Karpas-422 (cell line): ENCODE measurements at regions not wholly inside any gene's neighbourhood (a gene's known extent, or its start where the extent isn't known, plus 50 kb on each side); places are given as distances from the start of the nearest gene placed in this dataset.
A peak's percentile ranks its signal among the peaks of the same experiment; 100 is the strongest.

Experiments used
- DNase-seq: peaks from one replicate; pipeline ENCODE4 v3.0.0-alpha.2; 2015
- H2AFZ ChIP-seq: fragments of 200-600 bp; sonication (generic); 2 replicates; pipeline ENCODE4 v1.6.1; 2014; ENCODE audit warnings: antibody characterized with exemption, low read length, mixed read lengths
- H3K27ac ChIP-seq: fragments of 200-600 bp; sonication (generic); 2 replicates; pipeline ENCODE4 v1.5.1; 2014; ENCODE audit warnings: mild to moderate bottlenecking, low read length, moderate library complexity
- H3K27me3 ChIP-seq: fragments of 200-600 bp; sonication (generic); 2 replicates; pipeline ENCODE4 v1.6.1; 2014; ENCODE audit warnings: low read length, mixed read lengths
- H3K36me3 ChIP-seq: fragments of 200-600 bp; sonication (generic); 2 replicates; pipeline ENCODE4 v1.6.1; 2014; ENCODE audit warnings: low read length, mixed read lengths; ENCODE audit not compliant: insufficient read depth
- H3K4me1 ChIP-seq: fragments of 200-600 bp; sonication (generic); 2 replicates; pipeline ENCODE4 v1.6.1; 2014; ENCODE audit warnings: mild to moderate bottlenecking, low read length, mixed read lengths
- H3K4me2 ChIP-seq: fragments of 200-600 bp; sonication (generic); 2 replicates; pipeline ENCODE4 v1.6.1; 2014; ENCODE audit warnings: low read length, low read depth, mild to moderate bottlenecking; ENCODE audit not compliant: poor library complexity, severe bottlenecking
- H3K4me3 ChIP-seq: fragments of 200-600 bp; sonication (generic); 2 replicates; pipeline ENCODE4 v1.5.1; 2014; ENCODE audit warnings: mild to moderate bottlenecking, antibody characterized with exemption, low read length, mixed read lengths
- H3K79me2 ChIP-seq: fragments of 200-600 bp; sonication (generic); 2 replicates; pipeline ENCODE4 v1.6.1; 2014; ENCODE audit warnings: mild to moderate bottlenecking, low read length, mixed read lengths
- H3K9ac ChIP-seq: fragments of 200-600 bp; sonication (generic); 2 replicates; pipeline ENCODE4 v1.6.0; 2014; ENCODE audit warnings: low read length
- H3K9me2 ChIP-seq: fragments of 200-600 bp; sonication (generic), shearing (Covaris generic); replicated peaks from 2 replicates; pipeline ENCODE4 v1.6.0; 2014; ENCODE audit warnings: mild to moderate bottlenecking, low read length, moderate library complexity; ENCODE audit not compliant: insufficient read depth
- H3K9me3 ChIP-seq: fragments of 300-700, 200-600 bp; sonication (generic); 2 replicates; pipeline ENCODE4 v1.6.1; 2014; ENCODE audit warnings: low read length, mixed read lengths
- H4K20me1 ChIP-seq: fragments of 200-600 bp; sonication (generic); 2 replicates; pipeline ENCODE4 v1.6.1; 2014; ENCODE audit warnings: mild to moderate bottlenecking, antibody characterized with exemption, low read length, low read depth; ENCODE audit not compliant: insufficient read depth

DNA sequence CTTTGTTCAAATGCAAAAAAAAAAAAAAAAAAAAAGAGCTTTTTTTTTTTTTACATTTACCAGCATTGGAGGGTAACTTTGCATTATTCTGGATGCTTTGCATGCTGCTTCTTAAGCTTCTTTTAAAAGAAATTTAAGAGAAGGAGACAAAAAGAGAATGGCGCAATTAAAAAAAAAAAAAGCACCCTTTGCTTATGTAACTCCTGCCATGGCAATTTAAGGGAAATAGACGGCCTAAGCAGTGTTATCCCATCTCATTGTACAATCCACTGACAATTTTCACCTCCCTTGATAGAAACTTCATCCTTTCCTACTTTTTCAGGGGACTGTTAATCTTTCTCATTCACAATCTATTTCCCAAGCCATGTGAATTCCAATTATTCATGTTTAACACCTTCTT, 129.8 kb downstream of the KCTD12 start:
- Histone ChIP-seq H3K4me1 (no peaks in the 10 kb centered on the region), H4K20me1 (no peaks in the 10 kb centered on the region), H3K79me2 (no peaks in the 10 kb centered on the region), H3K9me2 (no peaks in the 10 kb centered on the region), H3K9me3 (no peaks in the 10 kb centered on the region), H3K9ac (no peak overlapping the region), H2AFZ (no peak overlapping the region), H3K4me3 (no peak overlapping the region), H3K4me2 (no peak overlapping the region), H3K27me3 (no peaks in the 10 kb centered on the region), H3K36me3 (no peaks in the 10 kb centered on the region), H3K27ac (no peak overlapping the region)
- no peak for DNase-seq

DNA sequence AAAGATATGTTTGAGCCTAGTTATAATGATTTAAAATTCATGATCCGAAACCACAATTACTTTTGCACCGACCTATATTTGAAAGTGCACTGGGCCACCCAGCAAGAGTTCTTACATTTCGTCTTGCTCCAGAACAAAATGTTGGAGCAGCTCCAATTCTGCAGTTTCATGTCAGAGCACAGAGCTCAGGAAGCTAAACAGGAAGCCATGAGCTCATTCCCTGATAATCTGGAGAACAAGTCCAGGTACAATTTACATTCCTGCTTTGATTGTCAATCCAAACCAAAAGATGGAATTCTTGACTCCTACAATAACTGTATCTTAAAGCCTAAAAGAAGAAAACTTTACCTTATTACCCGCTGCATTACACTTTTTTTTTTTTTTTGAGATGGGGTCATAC, 131.8 kb downstream of the KCTD12 start:
- Histone ChIP-seq H3K4me1 (no peaks in the 10 kb centered on the region), H3K27me3 (no peaks in the 10 kb centered on the region), H3K4me3 (no peak overlapping the region), H3K9me3 (no peaks in the 10 kb centered on the region), H4K20me1 (no peaks in the 10 kb centered on the region), H3K9ac (no peak overlapping the region), H3K27ac (no peak overlapping the region), H2AFZ (no peak overlapping the region), H3K9me2 (no peaks in the 10 kb centered on the region), H3K36me3 (no peaks in the 10 kb centered on the region), H3K79me2 (no peaks in the 10 kb centered on the region), H3K4me2 (no peak overlapping the region)
- DNase-seq = no peak

DNA sequence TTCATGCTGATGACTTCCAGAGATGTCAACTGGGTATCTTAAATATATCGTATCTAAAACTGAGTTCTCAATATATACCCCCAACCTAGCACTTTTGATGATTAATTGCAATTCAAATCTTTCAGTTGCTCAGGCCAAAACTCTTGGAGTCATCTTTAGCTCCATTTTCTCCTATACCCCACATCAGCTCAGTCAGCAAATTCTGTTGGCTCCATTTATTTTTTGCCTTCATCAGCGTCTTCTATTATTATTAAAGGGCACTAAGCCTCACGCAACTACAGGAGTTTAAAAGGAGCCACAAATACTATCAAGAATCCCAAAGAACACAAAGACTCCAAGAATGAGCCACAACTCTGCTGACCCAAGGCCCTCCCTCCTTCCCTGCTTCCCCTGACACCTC, 134.9 kb downstream of the KCTD12 start:
- Histone ChIP-seq H3K9me2 (no peaks in the 10 kb centered on the region), H3K27me3 (no peaks in the 10 kb centered on the region), H4K20me1 (no peaks in the 10 kb centered on the region), H3K27ac (no peak overlapping the region), H3K36me3 (no peaks in the 10 kb centered on the region), H3K9me3 (no peaks in the 10 kb centered on the region), H3K4me1 (no peaks in the 10 kb centered on the region), H3K4me2 (no peak overlapping the region), H2AFZ (no peak overlapping the region), H3K4me3 (no peak overlapping the region), H3K79me2 (no peaks in the 10 kb centered on the region), H3K9ac (no peak overlapping the region)
- no peak for DNase-seq

DNA sequence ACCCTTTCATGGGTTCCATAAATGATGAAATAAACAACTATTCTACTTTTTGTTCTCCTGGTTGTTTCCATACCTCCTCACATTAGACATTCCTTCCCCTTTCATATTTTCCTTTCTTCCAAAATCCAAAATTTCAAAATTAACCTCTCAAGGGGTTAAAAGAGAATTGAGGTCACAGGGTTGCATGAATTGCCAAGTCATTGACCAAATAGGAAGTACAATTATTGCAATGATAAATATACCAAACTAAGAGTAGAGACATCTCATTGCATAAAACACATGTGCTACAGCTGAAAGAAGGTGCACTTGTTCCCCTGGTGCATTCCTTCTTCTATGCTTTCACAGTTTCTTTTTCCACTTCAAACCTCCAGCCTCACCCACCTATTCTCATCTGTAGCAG, 136.1 kb downstream of the KCTD12 start:
- H4K20me1 ChIP-seq = no peaks in the 10 kb centered on the region
- no peaks in the 10 kb centered on the region for H3K9me3 ChIP-seq
- no peak overlapping the region for H3K4me3 ChIP-seq
- H3K36me3 ChIP-seq = no peaks in the 10 kb centered on the region
- H3K27me3 ChIP-seq = no peaks in the 10 kb centered on the region
- H3K9me2 ChIP-seq = no peaks in the 10 kb centered on the region
- H3K4me1 ChIP-seq = peaks cover 9% of the 10 kb centered on the region
- no peak for DNase-seq
- H2AFZ ChIP-seq = no peak overlapping the region
- no peaks in the 10 kb centered on the region for H3K79me2 ChIP-seq
- no peak overlapping the region for H3K27ac ChIP-seq
- H3K4me2 ChIP-seq = no peak overlapping the region
- H3K9ac ChIP-seq = no peak overlapping the region

DNA sequence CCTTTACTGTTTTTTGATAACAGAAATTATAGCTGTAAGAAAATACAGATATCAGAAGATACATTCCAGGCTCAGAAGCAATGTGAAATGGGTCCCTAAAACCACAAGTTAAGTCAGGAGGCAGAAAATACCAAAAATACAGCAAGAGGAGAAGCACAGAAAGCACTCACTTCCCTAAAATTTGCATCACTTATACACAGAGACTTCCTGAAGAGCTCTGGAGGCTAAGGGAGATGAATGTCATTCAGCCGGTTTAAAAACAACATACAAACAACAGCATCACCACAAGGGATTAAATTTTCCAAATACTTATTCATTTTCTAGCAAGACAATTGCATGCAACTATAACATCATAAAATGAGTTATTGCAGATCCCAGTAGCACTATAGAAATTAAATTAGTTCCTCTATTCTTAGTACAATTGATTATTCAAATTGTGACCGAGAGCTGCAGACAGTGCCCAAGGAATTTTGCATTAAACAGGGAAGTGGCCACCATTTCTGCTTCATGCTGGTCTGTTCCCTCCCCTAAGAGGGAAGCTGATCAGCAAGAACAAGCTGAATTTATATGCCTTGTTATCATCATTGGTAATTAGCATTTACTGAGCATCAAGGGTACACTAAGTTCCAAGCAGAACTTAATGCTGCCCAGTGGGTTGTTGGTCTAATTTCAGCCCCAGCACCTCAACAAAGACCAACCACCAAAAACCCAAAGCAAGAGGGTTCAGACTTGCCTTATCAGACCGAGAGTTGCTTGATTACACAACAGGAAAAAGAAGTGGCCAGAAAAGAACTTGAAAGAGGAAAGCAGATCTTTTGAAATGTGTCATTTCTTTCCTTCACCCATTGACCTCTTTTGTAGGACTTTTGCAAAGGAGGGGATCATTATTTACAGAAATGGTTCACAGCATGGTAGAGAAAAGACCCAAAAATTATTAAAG, 140.7 kb downstream of the KCTD12 start:
- no peaks in the 10 kb centered on the region for H4K20me1 ChIP-seq
- no peaks in the 10 kb centered on the region for H3K9me2 ChIP-seq
- H3K36me3 ChIP-seq = no peaks in the 10 kb centered on the region
- H3K27ac ChIP-seq = no peak overlapping the region
- H3K4me3 ChIP-seq = 0 out of 2 replicates have a peak overlapping the region, but pooled peaks have one; percentile 5
- no peak overlapping the region for H2AFZ ChIP-seq
- no peaks in the 10 kb centered on the region for H3K27me3 ChIP-seq
- no peaks in the 10 kb centered on the region for H3K79me2 ChIP-seq
- DNase-seq = peak; percentile 62
- H3K4me2 ChIP-seq = peak overlapping the region; percentile 45
- H3K4me1 ChIP-seq = peaks cover 16% of the 10 kb centered on the region
- no peak overlapping the region for H3K9ac ChIP-seq
- no peaks in the 10 kb centered on the region for H3K9me3 ChIP-seq

DNA sequence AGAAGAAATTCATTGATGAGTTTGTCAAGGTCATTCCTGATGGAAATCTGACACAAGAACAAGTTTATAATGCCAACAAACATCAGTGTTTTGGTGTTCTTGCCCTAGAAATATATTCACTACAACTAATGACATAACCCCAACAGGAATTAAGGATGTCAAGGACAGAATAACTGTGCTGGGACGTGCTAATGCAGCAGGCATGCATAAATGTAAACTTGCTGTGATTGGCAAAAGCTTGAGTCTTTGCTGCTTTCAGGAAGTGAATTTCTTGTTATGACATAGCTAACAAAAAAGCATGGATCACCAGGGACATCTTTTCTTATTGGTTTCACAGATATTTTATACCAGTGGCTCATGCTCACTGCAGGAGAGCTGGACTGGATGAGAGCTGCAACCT, 144.6 kb downstream of the KCTD12 start:
- H3K4me3 ChIP-seq = no peak overlapping the region
- no peak overlapping the region for H2AFZ ChIP-seq
- DNase-seq = no peak
- H3K9me3 ChIP-seq = no peaks in the 10 kb centered on the region
- H4K20me1 ChIP-seq = no peaks in the 10 kb centered on the region
- no peaks in the 10 kb centered on the region for H3K27me3 ChIP-seq
- H3K4me1 ChIP-seq = peaks cover 16% of the 10 kb centered on the region
- no peak overlapping the region for H3K4me2 ChIP-seq
- no peak overlapping the region for H3K9ac ChIP-seq
- no peaks in the 10 kb centered on the region for H3K9me2 ChIP-seq
- no peaks in the 10 kb centered on the region for H3K79me2 ChIP-seq
- H3K36me3 ChIP-seq = no peaks in the 10 kb centered on the region
- no peak overlapping the region for H3K27ac ChIP-seq

DNA sequence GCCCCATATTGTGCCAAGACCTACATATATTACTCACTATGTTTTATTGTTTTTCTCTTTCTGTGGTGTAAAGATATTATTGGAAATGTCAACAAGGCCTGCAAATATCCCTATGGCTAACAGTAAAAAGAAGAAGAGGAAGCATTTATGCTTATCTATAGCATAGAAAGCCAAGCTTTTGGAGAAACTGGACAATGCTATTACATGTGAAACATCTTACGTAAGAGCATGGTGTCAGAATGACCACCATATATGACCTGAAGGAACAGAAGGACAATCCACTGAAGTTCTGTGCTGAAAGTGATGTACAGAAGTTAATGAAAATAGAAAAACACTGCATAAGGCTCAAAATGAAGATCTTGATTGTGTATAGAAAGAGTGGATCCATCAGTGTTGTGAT, 145.2 kb downstream of the KCTD12 start:
- Histone ChIP-seq H2AFZ (no peak overlapping the region), H3K27ac (no peak overlapping the region), H3K4me3 (no peak overlapping the region), H3K79me2 (no peaks in the 10 kb centered on the region), H3K9ac (no peak overlapping the region), H3K9me3 (no peaks in the 10 kb centered on the region), H3K9me2 (no peaks in the 10 kb centered on the region), H3K27me3 (no peaks in the 10 kb centered on the region), H3K4me1 (peaks cover 16% of the 10 kb centered on the region), H3K36me3 (no peaks in the 10 kb centered on the region), H4K20me1 (no peaks in the 10 kb centered on the region), H3K4me2 (no peak overlapping the region)
- DNase-seq = no peak

DNA sequence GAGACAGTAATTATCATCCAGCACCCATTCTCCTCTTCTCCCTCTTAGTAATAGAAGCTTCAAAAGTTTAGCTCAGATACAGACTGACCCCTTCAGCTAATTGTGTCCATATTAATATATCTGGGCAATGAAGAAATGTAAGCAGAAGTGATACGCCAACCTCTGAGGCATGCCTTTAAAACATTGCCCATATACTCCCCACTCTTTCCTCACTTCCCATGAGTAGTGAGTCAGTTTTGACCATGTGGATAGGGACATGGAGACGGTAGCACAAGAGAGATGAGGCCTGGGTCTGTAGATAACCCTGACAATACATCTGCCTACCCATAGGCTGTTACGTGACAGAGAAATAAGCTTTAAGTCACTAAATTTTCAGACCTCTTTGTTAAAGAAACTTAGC, 147.6 kb downstream of the KCTD12 start:
- no peaks in the 10 kb centered on the region for H3K27me3 ChIP-seq
- DNase-seq = no peak
- H3K9ac ChIP-seq = no peak overlapping the region
- H3K4me2 ChIP-seq = no peak overlapping the region
- no peaks in the 10 kb centered on the region for H3K36me3 ChIP-seq
- H3K27ac ChIP-seq = no peak overlapping the region
- no peaks in the 10 kb centered on the region for H3K9me3 ChIP-seq
- H2AFZ ChIP-seq = no peak overlapping the region
- H3K9me2 ChIP-seq = no peaks in the 10 kb centered on the region
- no peak overlapping the region for H3K4me3 ChIP-seq
- no peaks in the 10 kb centered on the region for H4K20me1 ChIP-seq
- no peaks in the 10 kb centered on the region for H3K4me1 ChIP-seq
- no peaks in the 10 kb centered on the region for H3K79me2 ChIP-seq
